HEK293 (cell line): ENCODE measurements at regions not wholly inside any gene's neighbourhood (a gene's known extent, or its start where the extent isn't known, plus 50 kb on each side); places are given as distances from the start of the nearest gene placed in this dataset.

ENCODE experiments used
- CTCF ChIA-PET: fragments of 350-600 bp; formaldehyde crosslinking; extraction: SDS; loops from one replicate; lab custom pipeline; 2021; ENCODE audit warnings: antibody characterized with exemption; lab: Yijun Ruan, JAX
- POLR2A ChIA-PET: fragments of 300-600 bp; formaldehyde crosslinking; extraction: SDS; loops from one replicate; lab custom pipeline; 2020; ENCODE audit warnings: antibody characterized with exemption, inconsistent platforms; lab: Yijun Ruan, JAX
- H3K27ac ChIP-seq: fragments of 200-500 bp; sonication (Bioruptor generic); 2 replicates; pipeline ENCODE4 v1.5.1; 2014; ENCODE audit warnings: low read depth, low read length, control low read depth, inconsistent platforms; ENCODE audit errors: extremely low read depth
- H3K36me3 ChIP-seq, 2 experiments: fragments of 200-500 bp in 1 of 2; sonication (Bioruptor generic) in 1 of 2; 1 replicate in 1 of 2; 2 replicates in 1 of 2; pipeline ENCODE4 v1.5.1; 2014 to 2017; ENCODE audit warnings: inconsistent platforms in 2 of 2, low read length in 2 of 2; ENCODE audit not compliant: control insufficient read depth in 2 of 2, insufficient read depth in 1 of 2
- H3K4me1 ChIP-seq: fragments of 200-500 bp; sonication (Bioruptor generic); 2 replicates; pipeline ENCODE4 v1.5.1; 2014; ENCODE audit warnings: mild to moderate bottlenecking, low read length, inconsistent platforms; ENCODE audit not compliant: control insufficient read depth, insufficient read depth
- H3K4me3 ChIP-seq: 2 replicates; pipeline ENCODE4 v1.5.1; 2011; ENCODE audit warnings: low read depth, mild to moderate bottlenecking, control low read depth, low read length, moderate library complexity
- H3K9me3 ChIP-seq: fragments of 200-500 bp; sonication (Bioruptor generic); 2 replicates; pipeline ENCODE4 v1.5.1; 2014; ENCODE audit warnings: low read depth, low read length, inconsistent platforms; ENCODE audit not compliant: control insufficient read depth, insufficient read depth
- HOXC10 ChIP-seq: sonication (generic); formaldehyde crosslinking; IDR thresholded peaks from 2 replicates; pipeline ENCODE4 v1.8.1; 2023; ENCODE audit warnings: mild to moderate bottlenecking, missing genetic modification reagents
- MEIS1 ChIP-seq: sonication (generic); formaldehyde crosslinking; IDR thresholded peaks from 2 replicates; pipeline ENCODE4 v1.8.1; 2022; ENCODE audit warnings: missing genetic modification reagents, mild to moderate bottlenecking, borderline replicate concordance
- OSR2 ChIP-seq: fragments of 450-650 bp; formaldehyde crosslinking; IDR thresholded peaks from 2 replicates; pipeline ENCODE4 v1.5.1; 2016; ENCODE audit warnings: missing biosample characterization, missing genetic modification characterization
- OVOL3 ChIP-seq: fragments of 450-650 bp; formaldehyde crosslinking; IDR thresholded peaks from 2 replicates; pipeline ENCODE4 v1.5.1; 2016; ENCODE audit warnings: missing biosample characterization, missing genetic modification characterization
- RBAK ChIP-seq: fragments of 450-650 bp; formaldehyde crosslinking; IDR thresholded peaks from 2 replicates; pipeline ENCODE4 v1.5.1; 2016; ENCODE audit warnings: missing biosample characterization, missing genetic modification characterization
- SETDB1 ChIP-seq: IDR thresholded peaks from one replicate; pipeline ENCODE4 v1.6.1; 2017; ENCODE audit warnings: mild to moderate bottlenecking, low read length, moderate library complexity, mixed read lengths; ENCODE audit not compliant: insufficient read length
- ZIC2 ChIP-seq: fragments of 450-650 bp; formaldehyde crosslinking; IDR thresholded peaks from 2 replicates; pipeline ENCODE4 v1.5.1; 2016; ENCODE audit warnings: missing biosample characterization, missing genetic modification characterization
- ZNF157 ChIP-seq: fragments of 450-650 bp; formaldehyde crosslinking; IDR thresholded peaks from 2 replicates; pipeline ENCODE4 v1.5.1; 2016; ENCODE audit warnings: missing biosample characterization, missing genetic modification characterization
- ZNF433 ChIP-seq: fragments of 450-650 bp; formaldehyde crosslinking; IDR thresholded peaks from 2 replicates; pipeline ENCODE4 v1.5.1; 2016; ENCODE audit warnings: missing biosample characterization, missing genetic modification characterization, low read depth
- ZNF510 ChIP-seq: fragments of 450-650 bp; formaldehyde crosslinking; IDR thresholded peaks from 2 replicates; pipeline ENCODE4 v1.5.1; 2018; ENCODE audit warnings: mild to moderate bottlenecking, missing genetic modification characterization, missing biosample characterization; ENCODE audit not compliant: insufficient replicate concordance
- ZNF585B ChIP-seq: fragments of 450-650 bp; formaldehyde crosslinking; IDR thresholded peaks from 2 replicates; pipeline ENCODE4 v1.5.1; 2016; ENCODE audit warnings: missing biosample characterization, missing genetic modification characterization
- ZNF624 ChIP-seq: fragments of 450-650 bp; formaldehyde crosslinking; IDR thresholded peaks from 2 replicates; pipeline ENCODE4 v1.5.1; 2017; ENCODE audit warnings: missing biosample characterization, missing genetic modification characterization
- ZNF629 ChIP-seq: fragments of 450-650 bp; formaldehyde crosslinking; IDR thresholded peaks from 2 replicates; pipeline ENCODE4 v1.5.1; 2017; ENCODE audit warnings: missing biosample characterization, missing genetic modification characterization
- ZNF660 ChIP-seq: fragments of 450-650 bp; IDR thresholded peaks from 2 replicates; pipeline ENCODE4 v1.5.1; 2018; ENCODE audit warnings: missing biosample characterization, mild to moderate bottlenecking, missing genetic modification characterization
- ZNF747 ChIP-seq: fragments of 450-650 bp; formaldehyde crosslinking; IDR thresholded peaks from 2 replicates; pipeline ENCODE4 v1.5.1; 2016; ENCODE audit warnings: missing biosample characterization, missing genetic modification characterization
- ZNF76 ChIP-seq: fragments of 450-650 bp; formaldehyde crosslinking; IDR thresholded peaks from 2 replicates; pipeline ENCODE4; 2016; ENCODE audit warnings: low read depth, missing biosample characterization, missing genetic modification characterization, borderline replicate concordance
- ZNF792 ChIP-seq: fragments of 450-650 bp; formaldehyde crosslinking; IDR thresholded peaks from 2 replicates; pipeline ENCODE4 v1.5.1; 2016; ENCODE audit warnings: missing biosample characterization, missing genetic modification characterization
- TF ChIP-seq, protein P1 (sequence below): fragments of 450-650 bp; formaldehyde crosslinking; IDR thresholded peaks from 2 replicates; pipeline ENCODE4 v1.5.1; 2017; ENCODE audit warnings: missing biosample characterization, missing genetic modification characterization
- TF ChIP-seq, protein P2 (sequence below): fragments of 450-650 bp; IDR thresholded peaks from 2 replicates; pipeline ENCODE4 v1.5.1; 2018; ENCODE audit warnings: missing biosample characterization, mild to moderate bottlenecking, missing genetic modification characterization
- TF ChIP-seq, protein P3 (sequence below): fragments of 450-650 bp; formaldehyde crosslinking; IDR thresholded peaks from 2 replicates; pipeline ENCODE4 v1.5.1; 2016; ENCODE audit warnings: missing biosample characterization, missing genetic modification characterization, low read depth
- TF ChIP-seq, protein P4 (sequence below): fragments of 450-650 bp; formaldehyde crosslinking; IDR thresholded peaks from 2 replicates; pipeline ENCODE4; 2016; ENCODE audit warnings: missing biosample characterization, missing genetic modification characterization
- TF ChIP-seq, protein P5 (sequence below): fragments of 450-650 bp; formaldehyde crosslinking; conservative IDR thresholded peaks from 2 replicates; pipeline ENCODE4 v1.5.1; 2016; ENCODE audit warnings: low read depth, missing biosample characterization, missing genetic modification characterization

DNA sequence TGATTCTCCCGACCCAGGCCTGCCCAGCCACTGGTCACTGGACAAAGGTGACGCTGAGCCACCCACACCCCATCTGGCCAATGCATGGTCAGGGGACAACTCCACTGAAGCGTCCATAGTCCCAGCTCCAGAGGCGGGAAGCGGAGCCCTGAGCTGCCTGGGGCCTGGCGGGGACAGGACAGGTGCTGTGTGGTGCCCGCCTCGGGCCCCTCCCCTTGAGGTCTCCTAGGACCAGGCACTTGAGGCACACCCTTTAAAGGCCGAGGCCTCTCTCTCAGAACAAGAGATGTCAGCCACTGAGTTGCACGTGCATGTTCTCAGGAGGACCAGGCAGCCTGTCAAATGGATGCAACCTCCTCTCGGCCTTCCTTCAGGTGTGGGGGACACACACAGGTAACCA lies 52.5 kb upstream of the PPP2R2D start:
- no peak overlapping the region for H3K4me3 ChIP-seq
- TF ChIP-seq ZNF157, result no peak
- no peak for TF ChIP-seq OSR2 (tag by site-specific recombination)
- no peak for TF ChIP-seq SETDB1
- TF ChIP-seq, all 188 proteins: peak for 0
- Histone ChIP-seq H3K27ac (no peak overlapping the region), H3K9me3 (no peaks in the 10 kb centered on the region), H3K36me3 (no peaks in the 10 kb centered on the region), H3K4me1 (no peaks in the 10 kb centered on the region)
- CTCF ChIA-PET, result no interaction called here
- POLR2A ChIA-PET, result no interaction called here

DNA sequence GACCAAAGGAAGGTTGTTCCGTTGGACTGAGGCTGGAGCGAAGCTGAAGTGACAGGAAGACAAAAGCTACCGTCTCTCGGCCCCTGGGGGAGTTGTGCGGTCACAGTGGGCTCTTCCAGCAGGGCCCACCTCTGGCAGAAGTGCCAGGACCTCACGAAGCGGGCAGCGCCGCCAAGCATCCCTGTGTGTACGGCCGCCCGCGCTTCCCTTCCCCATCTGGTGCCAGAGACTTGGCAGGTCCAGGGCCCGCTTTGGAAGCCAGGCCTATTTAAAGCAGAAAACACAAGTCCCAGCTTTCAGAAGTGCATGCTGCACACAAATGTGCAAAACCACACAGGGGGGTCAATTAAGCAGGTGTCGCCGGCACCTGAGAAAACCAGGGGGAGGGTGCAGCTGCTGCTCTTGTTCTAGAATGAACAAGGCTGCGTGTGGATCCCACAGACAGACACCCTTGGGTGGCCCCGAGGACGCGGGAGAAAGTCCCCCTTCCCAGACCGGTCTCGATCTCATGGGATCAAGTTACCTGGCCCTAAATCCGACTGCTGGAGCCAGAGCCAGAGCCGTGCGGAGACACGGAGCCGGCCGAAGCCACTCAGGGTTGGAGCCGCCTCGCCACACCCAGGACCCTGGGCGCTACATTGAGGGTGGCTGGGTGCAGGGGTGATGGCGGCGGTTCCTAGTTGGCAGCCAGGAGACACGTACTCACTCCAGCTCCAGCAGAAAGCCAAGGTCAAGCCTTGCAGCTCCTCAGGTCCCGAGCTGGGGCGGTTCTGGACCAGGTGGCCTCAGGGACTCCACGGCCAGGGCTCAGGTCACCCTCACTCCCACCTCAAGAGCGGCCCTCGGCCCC lies 51.8 kb upstream of the PPP2R2D start:
- no peaks in the 10 kb centered on the region for H3K36me3 ChIP-seq
- CTCF ChIA-PET, result no interaction called here
- POLR2A ChIA-PET, result no interaction called here
- TF ChIP-seq ZNF660 (tag by site-specific recombination) (no peak), HOXC10 (no peak), ZNF510 (no peak), ZNF629 (tag by site-specific recombination) (no peak), ZIC2 (tag by site-specific recombination) (no peak), ZNF76 (no peak), ZNF585B (tag by site-specific recombination) (no peak), ZNF624 (no peak), MEIS1 (CRISPR knock-in tag) (no peak), ZNF433 (tag by site-specific recombination) (no peak), ZNF747 (tag by site-specific recombination) (no peak), OVOL3 (no peak), ZNF792 (tag by site-specific recombination) (no peak), RBAK (tag by site-specific recombination) (no peak)
- TF ChIP-seq, protein P1, sequence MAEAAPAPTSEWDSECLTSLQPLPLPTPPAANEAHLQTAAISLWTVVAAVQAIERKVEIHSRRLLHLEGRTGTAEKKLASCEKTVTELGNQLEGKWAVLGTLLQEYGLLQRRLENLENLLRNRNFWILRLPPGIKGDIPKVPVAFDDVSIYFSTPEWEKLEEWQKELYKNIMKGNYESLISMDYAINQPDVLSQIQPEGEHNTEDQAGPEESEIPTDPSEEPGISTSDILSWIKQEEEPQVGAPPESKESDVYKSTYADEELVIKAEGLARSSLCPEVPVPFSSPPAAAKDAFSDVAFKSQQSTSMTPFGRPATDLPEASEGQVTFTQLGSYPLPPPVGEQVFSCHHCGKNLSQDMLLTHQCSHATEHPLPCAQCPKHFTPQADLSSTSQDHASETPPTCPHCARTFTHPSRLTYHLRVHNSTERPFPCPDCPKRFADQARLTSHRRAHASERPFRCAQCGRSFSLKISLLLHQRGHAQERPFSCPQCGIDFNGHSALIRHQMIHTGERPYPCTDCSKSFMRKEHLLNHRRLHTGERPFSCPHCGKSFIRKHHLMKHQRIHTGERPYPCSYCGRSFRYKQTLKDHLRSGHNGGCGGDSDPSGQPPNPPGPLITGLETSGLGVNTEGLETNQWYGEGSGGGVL, result no peak
- TF ChIP-seq, protein P2, sequence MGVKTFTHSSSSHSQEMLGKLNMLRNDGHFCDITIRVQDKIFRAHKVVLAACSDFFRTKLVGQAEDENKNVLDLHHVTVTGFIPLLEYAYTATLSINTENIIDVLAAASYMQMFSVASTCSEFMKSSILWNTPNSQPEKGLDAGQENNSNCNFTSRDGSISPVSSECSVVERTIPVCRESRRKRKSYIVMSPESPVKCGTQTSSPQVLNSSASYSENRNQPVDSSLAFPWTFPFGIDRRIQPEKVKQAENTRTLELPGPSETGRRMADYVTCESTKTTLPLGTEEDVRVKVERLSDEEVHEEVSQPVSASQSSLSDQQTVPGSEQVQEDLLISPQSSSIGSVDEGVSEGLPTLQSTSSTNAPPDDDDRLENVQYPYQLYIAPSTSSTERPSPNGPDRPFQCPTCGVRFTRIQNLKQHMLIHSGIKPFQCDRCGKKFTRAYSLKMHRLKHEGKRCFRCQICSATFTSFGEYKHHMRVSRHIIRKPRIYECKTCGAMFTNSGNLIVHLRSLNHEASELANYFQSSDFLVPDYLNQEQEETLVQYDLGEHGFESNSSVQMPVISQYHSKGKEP (tag by site-specific recombination), result no peak
- TF ChIP-seq, protein P3, sequence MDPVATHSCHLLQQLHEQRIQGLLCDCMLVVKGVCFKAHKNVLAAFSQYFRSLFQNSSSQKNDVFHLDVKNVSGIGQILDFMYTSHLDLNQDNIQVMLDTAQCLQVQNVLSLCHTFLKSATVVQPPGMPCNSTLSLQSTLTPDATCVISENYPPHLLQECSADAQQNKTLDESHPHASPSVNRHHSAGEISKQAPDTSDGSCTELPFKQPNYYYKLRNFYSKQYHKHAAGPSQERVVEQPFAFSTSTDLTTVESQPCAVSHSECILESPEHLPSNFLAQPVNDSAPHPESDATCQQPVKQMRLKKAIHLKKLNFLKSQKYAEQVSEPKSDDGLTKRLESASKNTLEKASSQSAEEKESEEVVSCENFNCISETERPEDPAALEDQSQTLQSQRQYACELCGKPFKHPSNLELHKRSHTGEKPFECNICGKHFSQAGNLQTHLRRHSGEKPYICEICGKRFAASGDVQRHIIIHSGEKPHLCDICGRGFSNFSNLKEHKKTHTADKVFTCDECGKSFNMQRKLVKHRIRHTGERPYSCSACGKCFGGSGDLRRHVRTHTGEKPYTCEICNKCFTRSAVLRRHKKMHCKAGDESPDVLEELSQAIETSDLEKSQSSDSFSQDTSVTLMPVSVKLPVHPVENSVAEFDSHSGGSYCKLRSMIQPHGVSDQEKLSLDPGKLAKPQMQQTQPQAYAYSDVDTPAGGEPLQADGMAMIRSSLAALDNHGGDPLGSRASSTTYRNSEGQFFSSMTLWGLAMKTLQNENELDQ (tag by site-specific recombination), result no peak
- TF ChIP-seq, protein P4, sequence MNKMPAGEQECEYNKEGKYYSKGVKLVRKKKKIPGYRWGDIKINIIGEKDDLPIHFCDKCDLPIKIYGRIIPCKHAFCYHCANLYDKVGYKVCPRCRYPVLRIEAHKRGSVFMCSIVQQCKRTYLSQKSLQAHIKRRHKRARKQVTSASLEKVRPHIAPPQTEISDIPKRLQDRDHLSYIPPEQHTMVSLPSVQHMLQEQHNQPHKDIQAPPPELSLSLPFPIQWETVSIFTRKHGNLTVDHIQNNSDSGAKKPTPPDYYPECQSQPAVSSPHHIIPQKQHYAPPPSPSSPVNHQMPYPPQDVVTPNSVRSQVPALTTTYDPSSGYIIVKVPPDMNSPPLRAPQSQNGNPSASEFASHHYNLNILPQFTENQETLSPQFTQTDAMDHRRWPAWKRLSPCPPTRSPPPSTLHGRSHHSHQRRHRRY (tag by site-specific recombination), result no peak
- TF ChIP-seq, protein P5, sequence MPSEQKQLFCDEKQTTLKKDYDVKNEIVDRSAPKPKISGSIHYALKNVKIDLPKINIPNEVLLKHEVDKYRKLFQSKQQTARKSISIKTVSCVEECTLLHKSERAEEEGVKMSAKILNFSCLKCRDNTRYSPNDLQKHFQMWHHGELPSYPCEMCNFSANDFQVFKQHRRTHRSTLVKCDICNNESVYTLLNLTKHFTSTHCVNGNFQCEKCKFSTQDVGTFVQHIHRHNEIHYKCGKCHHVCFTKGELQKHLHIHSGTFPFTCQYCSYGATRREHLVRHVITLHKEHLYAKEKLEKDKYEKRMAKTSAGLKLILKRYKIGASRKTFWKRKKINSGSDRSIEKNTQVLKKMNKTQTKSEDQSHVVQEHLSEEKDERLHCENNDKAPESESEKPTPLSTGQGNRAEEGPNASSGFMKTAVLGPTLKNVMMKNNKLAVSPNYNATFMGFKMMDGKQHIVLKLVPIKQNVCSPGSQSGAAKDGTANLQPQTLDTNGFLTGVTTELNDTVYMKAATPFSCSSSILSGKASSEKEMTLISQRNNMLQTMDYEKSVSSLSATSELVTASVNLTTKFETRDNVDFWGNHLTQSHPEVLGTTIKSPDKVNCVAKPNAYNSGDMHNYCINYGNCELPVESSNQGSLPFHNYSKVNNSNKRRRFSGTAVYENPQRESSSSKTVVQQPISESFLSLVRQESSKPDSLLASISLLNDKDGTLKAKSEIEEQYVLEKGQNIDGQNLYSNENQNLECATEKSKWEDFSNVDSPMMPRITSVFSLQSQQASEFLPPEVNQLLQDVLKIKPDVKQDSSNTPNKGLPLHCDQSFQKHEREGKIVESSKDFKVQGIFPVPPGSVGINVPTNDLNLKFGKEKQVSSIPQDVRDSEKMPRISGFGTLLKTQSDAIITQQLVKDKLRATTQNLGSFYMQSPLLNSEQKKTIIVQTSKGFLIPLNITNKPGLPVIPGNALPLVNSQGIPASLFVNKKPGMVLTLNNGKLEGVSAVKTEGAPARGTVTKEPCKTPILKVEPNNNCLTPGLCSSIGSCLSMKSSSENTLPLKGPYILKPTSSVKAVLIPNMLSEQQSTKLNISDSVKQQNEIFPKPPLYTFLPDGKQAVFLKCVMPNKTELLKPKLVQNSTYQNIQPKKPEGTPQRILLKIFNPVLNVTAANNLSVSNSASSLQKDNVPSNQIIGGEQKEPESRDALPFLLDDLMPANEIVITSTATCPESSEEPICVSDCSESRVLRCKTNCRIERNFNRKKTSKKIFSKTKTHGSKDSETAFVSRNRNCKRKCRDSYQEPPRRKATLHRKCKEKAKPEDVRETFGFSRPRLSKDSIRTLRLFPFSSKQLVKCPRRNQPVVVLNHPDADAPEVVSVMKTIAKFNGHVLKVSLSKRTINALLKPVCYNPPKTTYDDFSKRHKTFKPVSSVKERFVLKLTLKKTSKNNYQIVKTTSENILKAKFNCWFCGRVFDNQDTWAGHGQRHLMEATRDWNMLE, result no peak
- TF ChIP-seq, all 188 proteins: peak for 0
- no peaks in the 10 kb centered on the region for H3K9me3 ChIP-seq
- no peak overlapping the region for H3K27ac ChIP-seq
- no peaks in the 10 kb centered on the region for H3K4me1 ChIP-seq
- H3K4me3 ChIP-seq, result no peak overlapping the region
